GM12878 (cell line): ENCODE measurements at regions not wholly inside any gene's neighbourhood (a gene's known extent, or its start where the extent isn't known, plus 50 kb on each side); places are given as distances from the start of the nearest gene placed in this dataset.

Source experiments
- ATAC-seq: fragments of 200-7000 bp; cut with Tn5 transposase; 3 replicates; pipeline ENCODE4 v1.9.1; 2020; ENCODE audit warnings: mild to moderate bottlenecking, moderate library complexity
- BruUV-seq: library from RNA; stranded (reverse); fragments of 400-500 nt; replicated peaks from 2 replicates; lab custom pipeline; 2021; lab: Mats Ljungman, UMichigan
- CTCF ChIA-PET: fragments of 300-600 bp; sonication (Branson Sonifier 250); formaldehyde crosslinking; extraction: SDS; loops from one replicate; lab custom pipeline; 2021; ENCODE audit warnings: inconsistent platforms; lab: Yijun Ruan, JAX
- POLR2A ChIA-PET: fragments of 350-600 bp; formaldehyde crosslinking; extraction: SDS; loops from one replicate; lab custom pipeline; 2021; ENCODE audit warnings: inconsistent platforms; lab: Charles Lee
- RAD21 ChIA-PET: fragments of 300-600 bp; sonication (Branson Sonifier 250); formaldehyde crosslinking; loops from one replicate; lab custom pipeline; 2023; ENCODE audit warnings: antibody characterized with exemption; ENCODE audit not compliant: unreplicated experiment; lab: Charles Lee
- SMC1A ChIA-PET: fragments of 300-600 bp; sonication (Branson Sonifier 250); formaldehyde crosslinking; loops from one replicate; lab custom pipeline; 2023; ENCODE audit not compliant: unreplicated experiment, uncharacterized antibody; lab: Charles Lee
- DNase-seq: peaks from one replicate; pipeline ENCODE4 v3.0.0-alpha.2; 2011; ENCODE audit warnings: low read depth, low spot score
- FAIRE-seq: peaks from 3 replicates; lab custom pipeline; 2011; peaks lifted over from hg19 to GRCh38; lab: Jason Lieb, UNC
- H2AFZ ChIP-seq: 2 replicates; pipeline ENCODE4 v1.6.0; 2011; ENCODE audit warnings: low read depth, low read length, control low read depth; ENCODE audit not compliant: control insufficient read depth
- H3K27ac ChIP-seq: 2 replicates; pipeline ENCODE4 v1.5.1; 2011; ENCODE audit warnings: control low read depth; ENCODE audit not compliant: control insufficient read depth, insufficient read depth
- H3K27me3 ChIP-seq, 2 experiments: replicated peaks in 1 of 2; 2 replicates each; pipeline versions ENCODE4 v1.6.0 to v1.6.1; 2011; ENCODE audit warnings: low read length in 1 of 2; ENCODE audit not compliant: control insufficient read depth in 2 of 2, insufficient read depth in 2 of 2
- H3K36me3 ChIP-seq, 2 experiments: 2 replicates each; pipeline ENCODE4 v1.5.1; 2011; ENCODE audit warnings: low read length in 1 of 2; ENCODE audit not compliant: control insufficient read depth in 2 of 2, insufficient read depth in 2 of 2
- H3K4me1 ChIP-seq: 2 replicates; pipeline ENCODE4 v1.6.1; 2011; ENCODE audit warnings: mild to moderate bottlenecking, low read length, moderate library complexity, mixed read lengths; ENCODE audit not compliant: control insufficient read depth, insufficient read depth
- H3K4me2 ChIP-seq: 2 replicates; pipeline ENCODE4 v1.6.0; 2011; ENCODE audit warnings: control low read depth; ENCODE audit not compliant: control insufficient read depth, insufficient read depth
- H3K4me3 ChIP-seq: fragments of 200-600 bp; sonication (generic); 2 replicates; pipeline ENCODE4 v1.5.1; 2016
- H3K79me2 ChIP-seq: 2 replicates; pipeline ENCODE4 v1.6.0; 2011; ENCODE audit warnings: low read length; ENCODE audit not compliant: control insufficient read depth, insufficient read depth
- H3K9ac ChIP-seq: 2 replicates; pipeline ENCODE4 v1.8.0; 2011; ENCODE audit warnings: low read length, control low read depth, mixed read lengths; ENCODE audit not compliant: control insufficient read depth, insufficient read depth
- H3K9me3 ChIP-seq: replicated peaks from 3 replicates; pipeline ENCODE4 v1.5.1; 2011; ENCODE audit warnings: mild to moderate bottlenecking, low read length; ENCODE audit not compliant: control insufficient read depth, insufficient read depth
- H4K20me1 ChIP-seq: 2 replicates; pipeline ENCODE4 v1.6.0; 2011; ENCODE audit not compliant: control insufficient read depth, insufficient read depth
- CUX1 ChIP-seq: IDR thresholded peaks from 2 replicates; pipeline ENCODE4 v1.6.1; 2012; ENCODE audit warnings: improper control_type of control experiment, low read depth, low read length; ENCODE audit not compliant: insufficient replicate concordance
- HCFC1 ChIP-seq: fragments of 150-350 bp; IDR thresholded peaks from 2 replicates; pipeline ENCODE4 v1.6.1; 2014; ENCODE audit warnings: low read length
- KAT2A ChIP-seq: conservative IDR thresholded peaks from 2 replicates; pipeline ENCODE4 v1.6.1; 2011; ENCODE audit warnings: low read depth, low read length; ENCODE audit not compliant: control insufficient read depth
- MEF2B ChIP-seq: fragments of 450-650 bp; IDR thresholded peaks from 2 replicates; pipeline ENCODE4 v1.6.1; 2018; ENCODE audit warnings: mild to moderate bottlenecking, moderate library complexity; ENCODE audit not compliant: partially characterized antibody, poor library complexity, severe bottlenecking
- NR2C1 ChIP-seq: fragments of 450-650 bp; IDR thresholded peaks from 2 replicates; pipeline ENCODE4 v1.6.1; 2017; ENCODE audit warnings: antibody characterized with exemption, mild to moderate bottlenecking, moderate library complexity
- PBX3 ChIP-seq: IDR thresholded peaks from 2 replicates; pipeline ENCODE4 v1.6.1; 2011; ENCODE audit warnings: mild to moderate bottlenecking, low read depth, low read length, moderate library complexity; ENCODE audit not compliant: insufficient replicate concordance
- ZBTB4 ChIP-seq: fragments of 450-650 bp; formaldehyde crosslinking; IDR thresholded peaks from 2 replicates; pipeline ENCODE4 v1.4.0; 2022; ENCODE audit warnings: mild to moderate bottlenecking, moderate library complexity
- WGBS: methylation state at CpG from one replicate; pipeline ENCODE4 v1.1.6; 2016; ENCODE audit warnings: low lambda C conversion rate; ENCODE audit not compliant: insufficient replicate concordance, insufficient coverage; ENCODE audit errors: missing lambda C conversion rate; 5-methylcytosine and 5-hydroxymethylcytosine counted together
- in situ Hi-C: fragments of 300-500 bp; cut with MboI; formaldehyde crosslinking; loops from 9 replicates; pipeline ENCODE4 v1.14.3; 2018; ENCODE audit warnings: mixed read lengths
- intact Hi-C: fragments of 100-400 bp; cut with micrococcal nuclease; formaldehyde crosslinking; loops from one replicate; pipeline ENCODE4 v1.14.2; 2022; ENCODE audit not compliant: unreplicated experiment
- TF ChIP-seq, protein P1 (sequence below): IDR thresholded peaks from 2 replicates; pipeline ENCODE4 v1.6.1; 2012; ENCODE audit warnings: low read length, inconsistent platforms

- TF ChIP-seq PBX3 = no peak
- TF ChIP-seq KAT2A = no peak
- no peak for TF ChIP-seq NR2C1
Observed at GRCh38 chr16:48965386-48965785, 316.3 kb downstream of the CBLN1 start (continued).

GRCh38 chr16:48963901-48964615 is 317.6 kb downstream of the CBLN1 start:
- no peak overlapping the region for H3K4me2 ChIP-seq
- CTCF ChIA-PET = no interaction called here
- H3K27ac ChIP-seq = no peak overlapping the region
- 64% methylated on average over 1 of the region's 1 CpG for WGBS
- DNase-seq (no peak), ATAC-seq (no peak), FAIRE-seq (no peak)
- H4K20me1 ChIP-seq = no peaks in the 10 kb centered on the region
- H3K9ac ChIP-seq = no peak overlapping the region
- H3K27me3 ChIP-seq = no peaks in the 10 kb centered on the region
- intact Hi-C loops = no loop called here
- H3K79me2 ChIP-seq = no peaks in the 10 kb centered on the region
- no peaks in the 10 kb centered on the region for H3K4me1 ChIP-seq
- RAD21 ChIA-PET = no interaction called here
- H3K36me3 ChIP-seq = no peaks in the 10 kb centered on the region
- POLR2A ChIA-PET = no interaction called here
- SMC1A ChIA-PET = no interaction called here
- no peaks in the 10 kb centered on the region for H3K9me3 ChIP-seq
- no peak overlapping the region for H3K4me3 ChIP-seq
- H2AFZ ChIP-seq = no peak overlapping the region
- BruUV-seq = no TSS peak
- in situ Hi-C loops = no loop called here
- TF ChIP-seq CUX1 (no peak), HCFC1 (no peak), ZBTB4 (CRISPR knock-in tag) (no peak), MEF2B (no peak)
- TF ChIP-seq, protein P1, sequence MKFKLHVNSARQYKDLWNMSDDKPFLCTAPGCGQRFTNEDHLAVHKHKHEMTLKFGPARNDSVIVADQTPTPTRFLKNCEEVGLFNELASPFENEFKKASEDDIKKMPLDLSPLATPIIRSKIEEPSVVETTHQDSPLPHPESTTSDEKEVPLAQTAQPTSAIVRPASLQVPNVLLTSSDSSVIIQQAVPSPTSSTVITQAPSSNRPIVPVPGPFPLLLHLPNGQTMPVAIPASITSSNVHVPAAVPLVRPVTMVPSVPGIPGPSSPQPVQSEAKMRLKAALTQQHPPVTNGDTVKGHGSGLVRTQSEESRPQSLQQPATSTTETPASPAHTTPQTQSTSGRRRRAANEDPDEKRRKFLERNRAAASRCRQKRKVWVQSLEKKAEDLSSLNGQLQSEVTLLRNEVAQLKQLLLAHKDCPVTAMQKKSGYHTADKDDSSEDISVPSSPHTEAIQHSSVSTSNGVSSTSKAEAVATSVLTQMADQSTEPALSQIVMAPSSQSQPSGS = no peak
